ENCODE measurements at regions not wholly inside any gene's neighbourhood (a gene's known extent, or its start where the extent isn't known, plus 50 kb on each side); places are given as distances from the start of the nearest gene placed in this dataset.
"Not testable (repeated sequence)": the region's sequence is repeated elsewhere in the genome, so short reads cannot be mapped to it uniquely, and the experiment has no call there.

GRCh38 chr2:194443926-194444325, 1213.1 kb upstream of the SLC39A10 start:
- in situ Hi-C loops (cut with HindIII; ENCODE audit: low pct_ligation_motif_present, low pct_unique_long_range_greater_than_20kb, low sequenced_read_pairs) = no loop called here
- DNase-seq = no peak

- in situ Hi-C loops (cut with HindIII; ENCODE audit: low pct_ligation_motif_present, low pct_unique_long_range_greater_than_20kb, low sequenced_read_pairs) = no loop called here
- no peak for DNase-seq
These were observed 1232.3 kb upstream of the SLC39A10 start for GRCh38 chr2:194424683-194425209.

GRCh38 chr2:194411221-194411620, 1245.8 kb upstream of the SLC39A10 start:
- no peak for DNase-seq
- in situ Hi-C loops (cut with HindIII; ENCODE audit: low pct_ligation_motif_present, low pct_unique_long_range_greater_than_20kb, low sequenced_read_pairs) = no loop called here

DNA sequence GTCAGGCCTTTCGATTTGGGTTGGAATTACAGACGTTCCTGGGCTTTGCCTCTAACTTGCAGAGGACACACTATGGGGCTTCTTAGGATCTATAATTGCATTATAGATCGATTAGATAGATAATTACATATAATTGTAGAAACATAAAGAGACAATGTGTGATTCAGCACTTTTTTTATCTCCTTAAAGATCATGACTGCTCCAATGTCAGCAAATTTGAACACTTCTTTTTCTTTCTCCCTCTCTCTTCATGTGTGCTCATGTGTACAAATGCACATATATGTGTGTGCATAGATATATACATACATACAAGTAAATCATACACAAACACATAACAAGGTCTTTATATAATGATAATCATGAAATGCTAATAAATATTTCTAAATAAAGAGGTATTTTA, 1261.2 kb upstream of the SLC39A10 start:
- in situ Hi-C loops (cut with HindIII; ENCODE audit: low pct_ligation_motif_present, low pct_unique_long_range_greater_than_20kb, low sequenced_read_pairs) = no loop called here

GRCh38 chr2:194385376-194385775, 1271.7 kb upstream of the SLC39A10 start:
- DNase-seq = no peak
- in situ Hi-C loops (cut with HindIII; ENCODE audit: low pct_ligation_motif_present, low pct_unique_long_range_greater_than_20kb, low sequenced_read_pairs) = no loop called here

More for the DNA sequence above, 1261.2 kb upstream of the SLC39A10 start:
- DNase-seq = no peak

- in situ Hi-C loops (cut with HindIII; ENCODE audit: low pct_ligation_motif_present, low pct_unique_long_range_greater_than_20kb, low sequenced_read_pairs) = no loop called here
- peak; percentile 34 for DNase-seq
These were observed 1273.6 kb upstream of the SLC39A10 start for GRCh38 chr2:194383401-194383800.

DNA sequence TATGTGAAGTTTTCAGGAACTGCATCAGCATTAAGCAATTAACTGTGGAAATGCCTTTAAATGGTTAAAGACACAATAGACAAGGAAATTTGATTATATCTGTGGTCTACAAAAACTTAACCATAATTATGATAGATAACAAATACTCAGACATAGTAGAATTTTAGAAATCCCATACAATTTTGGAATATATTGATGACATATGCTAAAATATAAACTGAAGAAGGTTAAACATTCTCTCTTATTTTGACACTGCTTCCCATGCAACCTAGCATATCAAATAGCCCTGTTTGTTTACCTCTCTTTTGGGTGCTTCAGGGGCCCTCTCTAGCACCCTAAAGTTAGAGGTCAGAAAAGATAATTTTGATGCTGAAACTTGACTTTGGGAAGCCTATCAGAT, 1274.8 kb upstream of the SLC39A10 start:
- no peak for DNase-seq
- in situ Hi-C loops (cut with HindIII; ENCODE audit: low pct_ligation_motif_present, low pct_unique_long_range_greater_than_20kb, low sequenced_read_pairs) = no loop called here

DNA sequence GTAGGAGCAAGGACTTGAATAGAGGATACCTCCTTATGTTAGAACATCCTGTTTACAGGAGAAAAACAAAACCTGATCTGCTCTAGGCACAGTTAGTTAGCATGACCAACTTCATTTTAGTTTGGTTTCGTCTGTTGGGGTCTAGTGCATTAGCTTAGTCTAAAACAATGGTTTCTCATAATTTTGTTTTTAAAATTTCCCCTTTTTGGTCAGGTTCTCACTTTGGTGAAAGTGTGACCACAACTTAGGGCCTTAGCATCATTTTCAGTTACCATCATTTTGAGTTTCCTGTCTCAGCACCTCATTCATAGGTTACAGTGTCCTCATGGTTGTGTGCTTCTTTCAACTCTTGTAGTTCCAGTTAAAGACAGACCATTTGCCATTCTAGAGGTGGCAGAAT, 1277.0 kb upstream of the SLC39A10 start:
- in situ Hi-C loops (cut with HindIII; ENCODE audit: low pct_ligation_motif_present, low pct_unique_long_range_greater_than_20kb, low sequenced_read_pairs) = no loop called here

GRCh38 chr2:194367390-194367789, 1289.6 kb upstream of the SLC39A10 start:
- in situ Hi-C loops (cut with HindIII; ENCODE audit: low pct_ligation_motif_present, low pct_unique_long_range_greater_than_20kb, low sequenced_read_pairs); DNase-seq: not testable (repeated sequence)

More for the DNA sequence above, 1277.0 kb upstream of the SLC39A10 start:
- no peak for DNase-seq

DNA sequence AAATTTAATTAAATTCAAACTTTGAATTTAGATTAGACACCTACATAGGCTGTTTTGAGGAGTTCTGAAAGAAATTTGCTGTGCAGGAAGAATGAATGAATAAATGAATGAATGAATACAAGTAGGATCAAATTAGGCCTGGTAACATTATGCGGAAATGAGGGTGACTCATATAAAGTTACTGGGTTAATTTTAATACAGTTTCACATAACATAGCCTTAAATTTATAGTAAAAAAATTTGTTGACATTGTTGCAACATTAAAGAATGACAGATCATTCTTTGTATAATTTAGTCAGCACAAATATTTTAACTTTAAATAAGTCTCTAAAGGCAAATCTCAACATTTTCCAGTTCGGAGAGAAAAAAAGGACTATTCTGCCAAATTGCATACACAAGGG, 1293.1 kb upstream of the SLC39A10 start:
- DNase-seq = no peak
- in situ Hi-C loops (cut with HindIII; ENCODE audit: low pct_ligation_motif_present, low pct_unique_long_range_greater_than_20kb, low sequenced_read_pairs) = no loop called here

DNA sequence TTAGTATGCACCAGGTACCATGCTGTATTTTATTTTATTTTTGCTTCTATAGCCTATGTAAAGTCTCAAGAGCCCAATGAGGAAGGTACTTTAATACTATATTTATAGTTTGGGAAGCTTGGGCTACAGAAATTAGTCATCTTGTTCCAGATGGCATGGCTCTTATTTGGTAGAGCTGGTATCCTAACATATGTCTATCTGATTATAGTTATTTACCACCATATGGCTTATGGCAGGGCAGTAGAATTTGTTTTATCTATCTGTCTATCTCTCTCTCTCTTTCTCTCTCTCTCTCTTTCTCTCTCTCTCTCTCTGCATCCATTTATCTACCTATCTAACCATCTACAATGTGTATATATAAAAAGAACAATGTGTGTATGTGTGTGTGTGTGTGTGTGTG, 1293.7 kb upstream of the SLC39A10 start:
- in situ Hi-C loops (cut with HindIII; ENCODE audit: low pct_ligation_motif_present, low pct_unique_long_range_greater_than_20kb, low sequenced_read_pairs) = no loop called here
- DNase-seq = no peak

DNA sequence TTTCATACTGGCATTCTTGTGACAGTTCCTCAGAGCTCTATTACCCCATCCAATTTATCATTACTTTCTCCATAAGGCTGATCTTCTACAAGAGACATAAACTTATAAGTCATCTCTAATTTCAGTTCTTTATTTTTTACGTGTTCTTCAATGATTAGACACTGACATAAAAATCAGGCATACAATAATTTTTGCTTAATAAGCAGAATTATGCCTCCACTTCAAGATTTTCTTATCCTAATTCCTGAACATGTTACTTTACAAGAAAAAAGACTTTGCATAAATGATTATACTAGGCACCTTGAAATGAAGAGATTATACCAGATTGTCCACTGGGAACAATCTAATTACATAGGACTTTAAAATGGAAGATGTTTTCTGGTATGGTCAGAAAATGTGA, 1304.5 kb upstream of the SLC39A10 start:
- in situ Hi-C loops (cut with HindIII; ENCODE audit: low pct_ligation_motif_present, low pct_unique_long_range_greater_than_20kb, low sequenced_read_pairs) = no loop called here

DNA sequence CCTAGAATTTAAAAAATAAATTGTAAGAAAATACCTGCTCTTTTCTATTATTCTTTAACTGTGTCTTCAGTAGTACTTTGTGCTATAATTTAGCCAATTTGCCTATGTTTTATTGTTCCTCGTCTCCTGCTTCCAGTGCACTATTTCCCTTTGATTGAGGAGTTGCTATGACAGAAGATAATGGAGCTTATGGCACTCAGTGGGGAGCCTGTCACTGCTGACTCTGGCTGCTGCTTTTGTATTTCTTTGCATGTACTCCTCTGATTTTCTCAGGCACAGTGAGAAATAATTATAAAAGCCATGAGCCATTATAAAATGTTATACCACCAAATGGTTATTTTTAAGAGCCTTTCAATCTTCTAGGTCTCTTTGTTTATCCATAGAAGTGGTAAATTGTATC, 1310.8 kb upstream of the SLC39A10 start:
- no peak for DNase-seq
- in situ Hi-C loops (cut with HindIII; ENCODE audit: low pct_ligation_motif_present, low pct_unique_long_range_greater_than_20kb, low sequenced_read_pairs) = no loop called here

More for the DNA sequence above, 1304.5 kb upstream of the SLC39A10 start:
- no peak for DNase-seq

- DNase-seq = no peak
- in situ Hi-C loops (cut with HindIII; ENCODE audit: low pct_ligation_motif_present, low pct_unique_long_range_greater_than_20kb, low sequenced_read_pairs) = no loop called here
These were observed 1311.7 kb upstream of the SLC39A10 start for GRCh38 chr2:194345347-194345746.

DNA sequence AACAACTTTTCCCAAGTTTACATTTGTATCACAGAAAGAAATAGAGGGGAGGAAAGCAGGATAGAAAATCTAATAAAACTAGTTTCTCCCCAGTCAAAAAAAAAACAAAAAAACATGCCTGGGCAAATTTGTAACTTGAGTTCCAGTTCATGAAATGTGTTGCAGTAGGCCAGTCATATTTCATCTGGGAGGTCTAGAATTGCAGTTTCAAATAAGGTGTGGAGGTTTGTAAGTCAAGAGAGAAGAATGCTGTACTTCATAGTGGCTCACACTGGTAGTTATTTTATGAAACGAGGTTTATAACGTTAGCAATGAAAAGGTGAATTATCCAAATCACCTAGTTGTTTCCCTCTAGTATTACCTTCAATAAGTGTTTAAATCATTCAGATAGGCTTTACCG, 1313.9 kb upstream of the SLC39A10 start:
- no peak for DNase-seq
- in situ Hi-C loops (cut with HindIII; ENCODE audit: low pct_ligation_motif_present, low pct_unique_long_range_greater_than_20kb, low sequenced_read_pairs) = no loop called here

- in situ Hi-C loops (cut with HindIII; ENCODE audit: low pct_ligation_motif_present, low pct_unique_long_range_greater_than_20kb, low sequenced_read_pairs) = no loop called here
- no peak for DNase-seq
These were observed 1324.1 kb upstream of the SLC39A10 start for GRCh38 chr2:194332799-194333490.

- in situ Hi-C loops (cut with HindIII; ENCODE audit: low pct_ligation_motif_present, low pct_unique_long_range_greater_than_20kb, low sequenced_read_pairs) = no loop called here
- DNase-seq = no peak
These were observed 1328.6 kb upstream of the SLC39A10 start for GRCh38 chr2:194328456-194328855.

DNA sequence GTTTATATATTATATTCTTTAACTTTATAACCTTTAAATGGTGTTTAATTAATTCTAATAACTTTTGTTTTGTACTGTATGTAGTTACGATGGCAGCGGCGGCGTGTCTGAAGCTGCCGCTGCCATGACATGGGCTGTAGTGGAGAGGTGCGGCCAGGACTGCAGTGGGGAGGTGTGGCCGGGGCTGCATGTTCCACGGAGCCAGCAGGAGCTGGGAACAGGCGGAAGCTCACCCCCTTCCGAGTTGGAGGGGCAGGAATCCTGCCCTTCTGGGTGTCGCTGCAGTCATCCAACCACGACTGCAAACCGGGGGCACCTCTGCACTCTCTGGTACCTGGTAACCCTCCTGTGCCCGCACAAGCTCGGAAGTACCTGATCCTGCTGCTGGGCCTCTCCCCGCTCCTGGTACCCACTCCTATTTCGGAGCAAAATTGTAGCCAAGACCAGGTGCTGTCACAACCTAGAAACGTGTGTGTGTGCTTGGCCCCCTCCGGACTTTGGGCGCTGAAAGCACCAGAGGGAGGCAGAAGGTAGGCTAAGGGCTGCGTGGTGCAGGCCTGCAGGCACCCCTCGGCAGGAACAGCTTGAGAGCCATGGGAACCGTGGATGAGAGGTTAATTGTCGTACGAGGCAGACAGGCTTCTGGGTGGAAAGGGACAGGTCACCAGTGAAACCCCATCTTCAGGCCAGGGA, 1329.7 kb upstream of the SLC39A10 start:
- in situ Hi-C loops (cut with HindIII; ENCODE audit: low pct_ligation_motif_present, low pct_unique_long_range_greater_than_20kb, low sequenced_read_pairs) = no loop called here
- DNase-seq = no peak

DNA sequence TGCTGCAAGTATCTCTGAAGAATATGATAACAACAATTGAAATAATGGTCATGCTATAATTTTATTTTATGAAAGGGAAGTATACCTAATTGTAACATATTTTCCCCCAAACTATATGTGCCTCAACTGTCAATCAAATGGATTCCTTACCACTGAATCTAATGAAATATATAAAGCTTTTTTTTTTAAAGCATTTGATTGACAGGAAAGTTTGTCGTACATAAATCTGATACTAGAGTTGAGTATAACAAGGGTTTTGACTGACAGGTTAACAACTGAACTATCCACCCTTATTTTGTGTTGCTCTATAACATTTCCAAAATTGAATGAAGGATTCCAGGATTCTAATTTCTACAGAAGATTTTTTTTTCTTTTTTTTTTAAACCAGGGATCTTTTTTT, 1333.3 kb upstream of the SLC39A10 start:
- no peak for DNase-seq
- in situ Hi-C loops (cut with HindIII; ENCODE audit: low pct_ligation_motif_present, low pct_unique_long_range_greater_than_20kb, low sequenced_read_pairs) = no loop called here

DNA sequence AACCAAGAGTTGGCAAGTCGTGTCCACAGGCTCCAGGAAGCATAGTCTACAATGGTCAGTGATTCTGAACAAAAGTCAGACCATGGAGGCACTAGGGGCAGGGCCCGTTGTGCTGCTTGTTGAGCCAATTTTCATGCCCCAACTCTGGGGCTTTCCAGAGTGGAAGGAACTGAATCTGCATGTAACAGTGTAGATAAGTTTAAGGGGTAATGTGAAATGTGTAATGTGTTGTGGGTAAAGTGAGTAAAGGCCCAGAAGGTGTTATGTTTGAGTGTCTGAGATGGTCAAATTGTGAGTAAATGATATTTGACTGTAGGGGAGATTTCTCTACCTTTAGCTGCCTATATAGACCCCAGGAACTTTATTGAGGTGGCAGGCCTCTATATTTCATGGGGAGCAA, 1336.5 kb upstream of the SLC39A10 start:
- no peak for DNase-seq
- in situ Hi-C loops (cut with HindIII; ENCODE audit: low pct_ligation_motif_present, low pct_unique_long_range_greater_than_20kb, low sequenced_read_pairs) = no loop called here

Measured in ACHN (cell line).